Head of caudate nucleus (tissue), 42 donors: ENCODE measurements at regions not wholly inside any gene's neighbourhood (a gene's known extent, or its start where the extent isn't known, plus 50 kb on each side); places are given as distances from the start of the nearest gene placed in this dataset.
"Not testable (repeated sequence)": the region's sequence is repeated elsewhere in the genome, so short reads cannot be mapped to it uniquely, and the experiment has no call there.

Experiments
- DNase-seq, 42 donors: peaks; one replicate each; pipeline versions ENCODE4 v3.0.0 to v3.0.0-alpha.2; 2020 to 2021; ENCODE audit warnings: mixed read lengths in 7 of 42
- intact Hi-C: fragments of 100-400 bp; cut with DNase I; formaldehyde crosslinking; loops from one replicate; pipeline ENCODE4 v1.15.0; 2022

DNA sequence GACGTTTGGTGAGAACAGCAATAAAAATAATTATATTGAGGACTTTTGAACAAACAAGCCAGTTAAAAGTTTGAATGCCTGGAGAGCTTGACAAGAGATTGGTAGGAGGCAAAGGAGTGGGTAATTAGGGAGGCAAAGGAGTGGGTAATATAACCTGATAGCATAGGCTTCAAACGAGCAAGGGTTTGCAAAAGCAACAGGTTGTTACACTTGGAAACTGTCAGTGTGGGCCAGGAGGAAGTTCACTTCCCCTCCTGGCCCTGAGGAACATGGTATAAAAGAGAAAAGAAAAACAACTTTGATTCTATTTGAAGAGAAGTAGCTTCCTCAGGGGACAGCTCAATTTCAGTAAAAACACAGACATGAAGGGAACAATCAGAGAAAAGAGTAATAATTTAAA lies 121.7 kb downstream of the CCER1 start:
- DNase-seq, result no peak
- intact Hi-C loops, result no loop called here

DNA sequence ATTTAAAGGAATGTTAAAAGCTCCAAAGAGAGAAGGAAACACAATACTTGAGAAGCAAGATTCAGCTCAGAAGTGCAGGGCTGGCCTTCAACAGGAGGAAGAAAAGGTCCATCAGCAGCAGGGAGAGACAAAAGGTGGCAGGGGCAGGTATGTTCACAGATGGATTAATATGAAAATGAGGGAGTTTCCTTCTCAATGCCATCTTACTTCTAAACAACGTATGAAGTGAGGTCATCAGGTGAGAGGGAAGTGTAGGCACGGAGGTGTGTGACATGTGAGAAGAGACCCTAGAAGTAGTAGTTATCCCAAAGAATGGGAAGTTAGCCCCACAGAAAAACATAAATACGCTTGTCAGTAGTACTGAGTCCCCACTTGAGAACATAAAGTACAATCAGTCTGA lies 122.5 kb downstream of the CCER1 start:
- DNase-seq, result no peak
- intact Hi-C loops, result no loop called here

GRCh38 chr12:90831712-90832111 lies 123.3 kb downstream of the CCER1 start:
- DNase-seq, result no peak
- intact Hi-C loops, result no loop called here

DNA sequence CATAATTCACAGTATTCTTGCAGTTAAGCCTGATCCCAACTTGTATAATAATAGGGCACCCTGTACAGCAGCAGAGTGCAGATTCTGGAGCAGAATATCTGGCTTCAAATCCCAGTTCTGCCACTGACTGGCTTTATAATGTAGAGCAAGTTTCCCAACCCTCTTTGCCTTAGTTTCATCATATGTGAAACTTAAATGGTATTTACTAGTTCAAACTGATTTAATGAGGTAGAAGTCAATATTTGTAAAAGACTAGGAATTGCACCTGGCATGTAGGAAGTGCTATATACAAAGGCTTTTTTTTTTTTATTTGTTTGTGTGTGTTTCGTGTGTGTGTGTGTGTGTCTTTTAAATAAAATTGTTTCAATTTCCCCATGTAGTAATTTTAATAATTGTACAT lies 125.9 kb downstream of the CCER1 start:
- no peak for DNase-seq
- intact Hi-C loops, result no loop called here

DNA sequence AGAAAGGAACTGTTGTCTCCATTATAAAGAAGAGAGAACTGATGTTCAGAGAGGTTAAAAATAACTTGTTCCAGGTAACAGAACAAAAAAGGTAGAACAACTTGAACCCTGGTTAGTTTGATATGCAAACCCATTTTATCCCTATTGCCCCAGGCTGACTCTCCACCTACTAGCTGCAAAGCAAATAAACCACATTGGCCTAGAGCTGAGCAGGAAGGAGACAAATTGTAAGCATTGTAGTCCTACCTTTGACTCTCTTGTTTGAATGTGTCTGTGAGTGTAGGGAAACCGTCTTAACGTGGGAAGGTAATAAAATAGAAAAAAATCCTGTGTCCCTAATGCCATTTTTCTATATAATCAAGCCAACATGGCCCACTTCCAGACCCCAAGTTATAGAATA lies 126.4 kb downstream of the CCER1 start:
- no peak for DNase-seq
- intact Hi-C loops, result no loop called here

- intact Hi-C loops, result no loop called here
- DNase-seq, result no peak
Observed at GRCh38 chr12:90827567-90827966, 127.4 kb downstream of the CCER1 start.

- DNase-seq, result peak in 15 of 42 donors; percentile 3 to 62 (median 17)
- intact Hi-C loops, result no loop called here
Observed at GRCh38 chr12:90826036-90826435, 128.9 kb downstream of the CCER1 start.

GRCh38 chr12:90823859-90824258 lies 131.1 kb downstream of the CCER1 start:
- intact Hi-C loops, result no loop called here
- DNase-seq, result no peak

DNA sequence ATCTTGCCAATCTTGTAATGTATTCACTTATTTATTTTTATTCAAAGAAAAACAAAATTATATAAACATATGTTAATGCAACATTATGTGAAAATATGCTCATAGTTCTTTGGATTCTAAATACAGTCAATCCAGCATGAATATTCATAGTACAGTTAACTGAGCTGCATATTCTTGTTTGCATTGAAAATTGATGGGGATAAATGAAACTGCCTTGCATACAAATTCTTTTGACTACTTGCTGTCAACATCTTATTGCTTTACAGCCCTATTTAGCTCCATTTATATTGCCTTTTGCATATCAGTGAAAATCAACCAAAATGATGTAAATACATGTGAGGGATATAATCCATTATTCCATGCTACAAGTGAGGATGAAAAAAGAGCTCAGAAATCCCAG lies 135.3 kb downstream of the CCER1 start:
- intact Hi-C loops, result no loop called here
- DNase-seq, result no peak

DNA sequence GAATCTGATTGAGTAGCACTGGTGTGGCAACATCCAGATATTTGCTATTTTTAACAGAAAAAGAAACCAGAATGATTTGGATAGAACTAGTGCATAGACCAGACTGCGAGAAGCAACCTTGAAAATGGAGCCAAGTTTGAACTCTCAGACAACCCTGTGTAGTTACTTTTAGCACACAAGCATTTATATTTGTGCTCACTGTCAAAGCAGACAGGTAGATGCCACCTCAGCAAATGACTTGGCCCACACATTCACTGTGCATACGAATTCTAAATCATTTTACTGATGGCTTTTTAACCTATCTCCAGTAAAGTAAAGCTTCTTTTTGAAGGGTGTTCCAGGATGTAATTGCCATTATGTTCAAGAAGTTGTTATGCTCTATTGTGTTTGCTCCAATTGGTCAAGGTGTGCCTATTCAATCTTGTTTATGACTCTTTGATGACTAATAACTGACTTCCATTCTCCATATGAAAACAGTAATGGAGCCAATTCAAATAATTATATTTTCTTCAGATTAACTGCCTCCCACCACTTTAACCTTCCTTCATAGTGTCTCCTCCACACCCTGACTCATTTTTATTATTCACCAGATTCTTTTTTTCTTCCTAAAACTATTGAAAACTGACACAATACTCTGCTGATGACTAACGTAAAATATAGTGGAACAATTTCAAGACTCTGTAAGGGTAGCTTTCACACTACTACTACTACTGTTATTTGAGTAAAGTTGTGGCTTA lies 138.5 kb downstream of the CCER1 start:
- intact Hi-C loops, result no loop called here
- DNase-seq, result peak in 22 of 42 donors; percentile 4 to 76 (median 29)

DNA sequence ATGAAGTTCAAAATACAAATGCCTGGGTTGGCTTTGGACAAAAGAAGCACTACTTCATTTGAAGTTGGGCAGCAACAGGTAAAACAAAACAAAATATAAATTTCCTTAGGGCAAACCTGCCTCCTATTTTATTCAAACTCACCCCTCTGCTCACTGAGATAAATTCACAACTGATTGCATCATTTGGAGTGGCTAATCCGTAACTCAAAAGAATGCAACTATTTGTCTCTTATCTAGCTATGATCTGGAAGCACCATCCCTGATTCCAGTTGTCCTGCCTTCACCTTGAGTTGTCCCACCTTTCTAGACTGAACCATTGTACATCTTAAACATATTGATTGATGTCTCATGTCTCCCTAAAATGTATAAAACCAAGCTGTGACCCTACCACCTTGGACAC lies 145.0 kb downstream of the CCER1 start:
- DNase-seq, result no peak
- intact Hi-C loops, result no loop called here

DNA sequence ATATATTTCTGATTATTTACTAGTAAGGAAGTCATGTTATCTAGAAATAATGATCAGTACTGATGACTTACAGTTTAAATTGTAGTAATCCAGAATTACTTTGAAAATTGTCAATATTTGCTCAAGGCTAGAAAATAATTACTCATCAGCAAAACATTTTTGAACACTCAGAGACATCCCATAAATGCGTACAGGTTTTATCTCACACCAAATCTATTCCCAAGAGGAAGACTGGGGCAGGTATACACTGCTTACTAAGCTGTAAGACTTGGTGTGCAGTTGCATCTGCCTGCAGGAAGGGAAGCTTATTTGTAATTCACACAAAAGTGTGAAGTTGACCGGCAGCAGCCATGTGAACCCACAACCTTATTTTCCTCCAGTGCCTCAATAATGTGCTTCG lies 146.4 kb downstream of the CCER1 start:
- no peak for DNase-seq
- intact Hi-C loops, result no loop called here

- intact Hi-C loops, result no loop called here
- DNase-seq, result no peak
Observed at GRCh38 chr12:90802727-90803126, 152.2 kb downstream of the CCER1 start.

GRCh38 chr12:90801776-90802175 lies 153.2 kb downstream of the CCER1 start:
- intact Hi-C loops, result no loop called here
- no peak for DNase-seq

DNA sequence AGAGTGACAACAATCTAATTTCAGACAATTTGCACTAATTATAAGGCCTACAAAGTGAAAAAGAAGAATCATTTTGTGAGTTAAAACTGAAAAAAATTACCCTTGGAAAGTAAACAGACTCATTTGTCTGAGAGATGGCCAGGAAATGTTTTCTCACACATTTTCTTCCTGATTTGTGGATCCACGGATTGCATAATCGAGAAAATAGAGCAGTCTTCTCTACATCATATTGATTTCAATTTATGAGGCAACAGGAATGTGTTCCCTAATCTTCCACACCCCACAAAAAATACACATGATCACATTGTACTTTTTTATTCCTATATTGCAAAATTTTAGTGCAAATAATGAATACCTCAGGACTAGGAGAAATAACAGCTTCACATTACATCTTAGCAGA lies 160.8 kb downstream of the CCER1 start:
- no peak for DNase-seq
- intact Hi-C loops, result no loop called here

- intact Hi-C loops, DNase-seq: not testable (repeated sequence)
Observed at GRCh38 chr12:90792718-90793117, 162.3 kb downstream of the CCER1 start.

- intact Hi-C loops, result no loop called here
- DNase-seq, result no peak
Observed at GRCh38 chr12:90791445-90791844, 163.5 kb downstream of the CCER1 start.

GRCh38 chr12:90790747-90791146 lies 164.2 kb downstream of the CCER1 start:
- no peak for DNase-seq
- intact Hi-C loops, result no loop called here

DNA sequence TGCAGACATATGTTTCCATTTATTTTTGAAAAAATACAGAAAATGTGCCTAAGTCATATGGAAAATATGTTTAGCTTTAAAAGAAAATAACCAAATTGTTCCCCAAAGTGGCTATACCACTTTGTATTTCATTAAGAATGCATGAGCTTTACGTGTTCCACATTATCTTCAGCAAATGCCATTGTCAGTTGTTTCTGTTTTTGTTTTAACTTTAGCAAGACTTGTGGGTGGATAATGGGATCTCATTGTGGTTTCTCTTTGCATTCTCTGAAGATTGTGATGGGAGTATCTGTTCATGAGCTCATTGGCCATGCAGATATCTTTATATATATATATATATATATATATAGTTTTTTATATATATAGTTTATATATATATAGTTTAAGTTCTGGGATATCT lies 181.5 kb downstream of the CCER1 start:
- intact Hi-C loops, result no loop called here
- DNase-seq, result no peak

- intact Hi-C loops, result no loop called here
- no peak for DNase-seq
Observed at GRCh38 chr12:90770861-90771260, 184.1 kb downstream of the CCER1 start.

DNA sequence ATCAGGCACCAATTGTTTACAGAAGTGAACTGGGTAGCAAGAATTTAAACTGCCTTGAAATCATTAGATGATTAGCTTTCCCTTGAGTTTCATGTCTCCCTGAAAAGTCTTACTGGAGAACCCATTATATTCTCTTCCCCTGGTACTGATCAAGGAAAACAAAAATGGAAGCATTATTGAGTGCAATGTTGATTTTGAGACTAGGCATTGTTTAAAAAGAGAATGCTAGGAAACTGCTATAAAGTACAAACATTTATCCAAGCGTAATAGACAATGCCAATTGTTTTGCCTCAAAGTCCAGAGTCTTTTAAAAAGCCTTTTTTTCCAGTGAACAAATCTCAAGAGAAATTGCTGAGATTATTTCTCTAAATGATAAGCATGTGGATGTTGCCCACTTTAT lies 197.0 kb downstream of the CCER1 start:
- no peak for DNase-seq
- intact Hi-C loops, result no loop called here

DNA sequence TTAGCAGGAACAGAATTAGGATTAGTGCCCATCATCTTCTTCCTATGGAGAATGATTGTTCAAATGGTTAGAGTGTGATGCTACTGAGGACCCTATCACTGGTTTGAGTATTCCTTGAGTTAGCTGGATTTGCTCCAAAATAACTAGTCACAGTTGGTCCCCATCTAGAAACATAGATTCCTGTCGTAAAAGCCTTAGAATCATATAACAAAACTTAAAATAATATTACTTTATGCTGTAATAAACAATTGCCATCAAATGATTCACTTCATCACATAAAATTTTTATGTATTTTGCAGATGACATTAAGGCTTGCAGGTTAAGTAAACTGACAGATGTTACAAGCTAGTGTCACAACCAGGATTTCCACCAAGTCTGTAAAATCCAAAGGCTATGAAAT lies 209.8 kb downstream of the CCER1 start:
- intact Hi-C loops, result no loop called here
- DNase-seq, result no peak
